Fibroblast of pulmonary artery (primary cell): ENCODE measurements at regions not wholly inside any gene's neighbourhood (a gene's known extent, or its start where the extent isn't known, plus 50 kb on each side); places are given as distances from the start of the nearest gene placed in this dataset.

Source experiments
- DNase-seq: peaks from one replicate; pipeline ENCODE4 v3.0.0-alpha.2; 2010; ENCODE audit warnings: low read depth
- H3K4me3 ChIP-seq: replicated peaks from 2 replicates; pipeline ENCODE4 v1.5.1; 2011; ENCODE audit warnings: low read depth, mild to moderate bottlenecking, control low read depth, low read length, moderate library complexity
- CTCF ChIP-seq: IDR thresholded peaks from 2 replicates; pipeline ENCODE4 v1.5.1; 2011; ENCODE audit warnings: mild to moderate bottlenecking, control low read depth, low read length, inconsistent platforms; ENCODE audit errors: missing control alignments

DNA sequence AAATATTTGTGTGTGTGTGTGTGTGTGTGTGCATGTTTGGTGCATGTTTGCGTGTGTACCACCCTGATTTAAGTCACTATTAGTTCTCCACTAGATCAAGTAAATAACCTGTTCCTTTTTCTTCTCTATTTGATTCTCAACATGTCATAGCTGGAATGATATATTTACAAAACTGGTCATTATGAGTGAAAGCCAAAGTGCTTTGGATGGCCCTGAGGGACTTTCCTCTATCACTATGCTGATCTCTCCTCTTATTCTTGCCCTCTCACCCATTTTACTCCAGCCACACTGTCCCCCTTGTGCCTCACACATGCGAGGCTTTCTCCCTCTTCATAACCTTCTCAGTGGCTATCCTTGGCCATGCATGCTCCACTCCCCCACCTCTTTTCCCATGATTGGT is 144.6 kb upstream of the NMUR2 start:
- no peak for DNase-seq
- TF ChIP-seq CTCF, result no peak
- H3K4me3 ChIP-seq, result no peak overlapping the region

DNA sequence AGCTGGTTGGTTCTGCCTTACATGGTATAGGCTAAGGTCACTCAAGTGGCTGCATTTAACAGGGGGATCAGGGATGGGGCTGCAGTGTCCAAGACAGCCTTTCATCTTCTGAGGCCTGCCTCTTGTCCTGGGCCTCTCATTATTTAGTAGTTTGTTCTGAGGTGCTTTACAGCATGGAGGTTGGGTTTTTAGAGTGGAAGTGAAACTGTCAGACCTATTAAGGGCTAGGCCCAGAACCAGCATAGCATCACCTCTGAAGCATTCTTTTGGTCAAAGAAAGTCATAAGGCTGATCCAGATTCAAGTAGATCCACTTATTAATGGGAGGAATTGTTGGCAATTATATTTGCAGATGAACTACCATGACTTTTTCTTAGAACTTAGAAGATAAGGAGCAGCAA is 146.0 kb upstream of the NMUR2 start:
- TF ChIP-seq CTCF, result no peak
- no peak overlapping the region for H3K4me3 ChIP-seq
- no peak for DNase-seq

GRCh38 chr5:152556784-152557183 is 151.7 kb upstream of the NMUR2 start:
- H3K4me3 ChIP-seq, result no peak overlapping the region
- TF ChIP-seq CTCF, result no peak
- DNase-seq, result no peak

DNA sequence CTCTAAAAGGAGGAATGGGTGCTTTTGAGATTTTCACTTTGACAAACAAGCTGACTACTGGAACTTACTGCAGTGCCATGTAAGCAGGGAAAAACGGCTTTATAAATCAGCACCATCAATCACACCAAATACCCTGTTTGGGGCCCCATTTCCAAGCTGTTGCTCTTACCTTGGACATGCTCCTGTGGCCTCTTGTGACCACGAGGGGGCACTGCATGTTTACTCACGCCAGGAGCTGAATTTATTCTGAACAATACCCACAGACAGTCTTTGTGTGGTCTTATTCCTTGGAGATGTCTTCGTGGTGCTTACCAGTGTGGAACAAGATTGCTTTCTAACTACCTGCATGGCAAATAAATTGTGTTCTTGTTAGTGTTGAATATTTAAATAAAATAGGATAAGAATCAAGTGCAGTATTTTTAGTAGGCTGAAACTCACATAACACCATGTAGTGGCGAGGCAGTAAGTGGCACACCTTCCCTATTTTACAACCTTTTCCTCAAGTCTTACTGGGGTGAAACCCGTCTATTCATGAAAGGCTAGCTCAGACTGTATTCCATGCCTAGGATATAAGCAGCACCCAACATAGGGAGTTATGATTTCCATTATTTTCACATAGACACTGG is 155.5 kb upstream of the NMUR2 start:
- peak; percentile 73 for DNase-seq
- no peak overlapping the region for H3K4me3 ChIP-seq
- peak; percentile 85 for TF ChIP-seq CTCF

DNA sequence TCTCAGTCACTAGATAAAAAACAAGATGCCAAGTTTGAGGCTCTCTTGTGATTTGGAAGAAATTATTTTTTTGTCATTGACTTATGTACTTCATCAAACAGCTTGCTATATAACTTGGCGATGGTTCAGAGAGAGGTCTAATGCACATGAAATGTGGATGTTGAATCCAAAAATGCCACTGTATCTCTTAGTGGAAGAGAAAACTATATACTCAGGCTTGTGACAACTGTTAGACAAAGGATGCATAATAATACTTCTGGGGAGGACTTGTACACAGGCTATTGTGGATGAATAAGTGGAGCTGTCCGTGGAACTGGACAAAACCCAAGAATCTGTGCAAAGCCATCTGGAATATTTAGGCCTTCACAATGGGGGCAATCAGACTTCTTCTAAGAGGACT is 162.9 kb upstream of the NMUR2 start:
- DNase-seq, result no peak
- no peak overlapping the region for H3K4me3 ChIP-seq
- TF ChIP-seq CTCF, result no peak

DNA sequence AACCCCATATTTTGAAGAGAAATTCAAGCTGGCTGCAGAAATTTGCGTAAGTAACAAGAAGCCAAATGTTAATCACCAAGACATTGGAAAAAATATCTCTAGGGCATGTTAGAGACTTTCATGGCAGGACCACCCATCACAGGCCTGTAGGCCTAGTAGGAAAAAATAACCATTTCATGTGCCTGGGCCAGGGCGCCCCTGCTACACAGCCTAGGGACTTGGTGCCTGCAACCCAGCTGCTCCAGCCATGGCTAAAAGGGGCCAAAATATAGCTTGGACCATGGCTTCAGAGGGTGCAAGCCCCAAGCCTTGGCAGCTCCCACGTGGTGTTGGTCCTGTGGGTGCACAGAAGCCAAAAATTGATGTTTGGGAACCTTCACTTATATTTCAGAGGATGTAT is 167.7 kb upstream of the NMUR2 start:
- H3K4me3 ChIP-seq, result no peak overlapping the region
- no peak for TF ChIP-seq CTCF
- no peak for DNase-seq

GRCh38 chr5:152584103-152584502 is 179.0 kb upstream of the NMUR2 start:
- H3K4me3 ChIP-seq, result no peak overlapping the region
- no peak for TF ChIP-seq CTCF
- no peak for DNase-seq
